H9 (cell line): ENCODE measurements at regions not wholly inside any gene's neighbourhood (a gene's known extent, or its start where the extent isn't known, plus 50 kb on each side); places are given as distances from the start of the nearest gene placed in this dataset.

Experiments used
- DNase-seq: peaks from one replicate; pipeline ENCODE4 v3.0.0-alpha.2; 2017
- H2AFZ ChIP-seq: one replicate; pipeline ENCODE4 v1.6.1; 2013; ENCODE audit warnings: mild to moderate bottlenecking, low read length, control low read depth, moderate library complexity
- H2AK5ac ChIP-seq: 2 replicates; pipeline ENCODE4 v1.6.1; 2013; ENCODE audit warnings: low read length, control low read depth, mixed read lengths; ENCODE audit not compliant: insufficient read length
- H2BK120ac ChIP-seq: one replicate; pipeline ENCODE4 v1.6.1; 2013; ENCODE audit warnings: low read depth, mild to moderate bottlenecking, low read length, control low read depth, inconsistent platforms; ENCODE audit not compliant: poor library complexity, severe bottlenecking
- H2BK12ac ChIP-seq: 2 replicates; pipeline ENCODE4 v1.6.1; 2013; ENCODE audit warnings: low read length, control low read depth, mixed read lengths, low read depth; ENCODE audit not compliant: insufficient read length
- H2BK15ac ChIP-seq: 2 replicates; pipeline ENCODE4 v1.6.1; 2013; ENCODE audit warnings: low read depth, low read length, control low read depth
- H2BK20ac ChIP-seq: one replicate; pipeline ENCODE4 v1.6.1; 2013; ENCODE audit warnings: low read depth, mild to moderate bottlenecking, low read length, control low read depth, inconsistent platforms; ENCODE audit not compliant: poor library complexity, severe bottlenecking
- H2BK5ac ChIP-seq: 2 replicates; pipeline ENCODE4 v1.6.1; 2013; ENCODE audit warnings: low read length, control low read depth, mixed read lengths; ENCODE audit not compliant: insufficient read length
- H3K14ac ChIP-seq: 2 replicates; pipeline ENCODE4 v1.6.1; 2013; ENCODE audit warnings: low read length, control low read depth; ENCODE audit not compliant: insufficient read depth
- H3K18ac ChIP-seq: 2 replicates; pipeline ENCODE4 v1.6.1; 2013; ENCODE audit warnings: low read depth, mild to moderate bottlenecking, mixed read lengths, low read length, control low read depth; ENCODE audit not compliant: insufficient read length
- H3K23ac ChIP-seq: 2 replicates; pipeline ENCODE4 v1.6.1; 2013; ENCODE audit warnings: low read length, control low read depth, mixed read lengths, low read depth; ENCODE audit not compliant: insufficient read length
- H3K23me2 ChIP-seq: 2 replicates; pipeline ENCODE4 v1.6.1; 2013; ENCODE audit warnings: low read depth, mild to moderate bottlenecking, mixed read lengths, low read length, control low read depth; ENCODE audit not compliant: insufficient read length, poor library complexity, severe bottlenecking
- H3K27ac ChIP-seq: 2 replicates; pipeline ENCODE4 v1.5.1; 2013; ENCODE audit warnings: low read length, control low read depth, mixed read lengths, low read depth; ENCODE audit not compliant: insufficient read length
- H3K27me3 ChIP-seq: 2 replicates; pipeline ENCODE4 v1.6.1; 2013; ENCODE audit warnings: low read length, control low read depth, inconsistent platforms; ENCODE audit not compliant: insufficient read depth
- H3K4ac ChIP-seq: 2 replicates; pipeline ENCODE4 v1.6.1; 2013; ENCODE audit warnings: low read depth, mild to moderate bottlenecking, control low read depth, inconsistent platforms, low read length, moderate library complexity
- H3K4me1 ChIP-seq: 2 replicates; pipeline ENCODE4 v1.6.1; 2013; ENCODE audit warnings: low read length, control low read depth, inconsistent platforms; ENCODE audit not compliant: insufficient read depth
- H3K4me2 ChIP-seq: 2 replicates; pipeline ENCODE4 v1.6.1; 2013; ENCODE audit warnings: low read length, control low read depth, mixed read lengths; ENCODE audit not compliant: insufficient read length, insufficient read depth
- H3K56ac ChIP-seq: 2 replicates; pipeline ENCODE4 v1.6.1; 2013; ENCODE audit warnings: low read depth, mild to moderate bottlenecking, mixed read lengths, low read length, control low read depth; ENCODE audit not compliant: insufficient read length
- H3K79me1 ChIP-seq: 2 replicates; pipeline ENCODE4 v1.6.1; 2013; ENCODE audit warnings: low read depth, mild to moderate bottlenecking, moderate library complexity, low read length, control low read depth, inconsistent platforms; ENCODE audit not compliant: insufficient read depth, poor library complexity, severe bottlenecking
- H3K79me2 ChIP-seq: 2 replicates; pipeline ENCODE4 v1.6.1; 2013; ENCODE audit warnings: low read length, control low read depth, inconsistent platforms; ENCODE audit not compliant: insufficient read depth
- H3K9ac ChIP-seq: 2 replicates; pipeline ENCODE4 v1.6.1; 2013; ENCODE audit warnings: low read length, control low read depth, mixed read lengths; ENCODE audit not compliant: insufficient read length; ENCODE audit errors: extremely low read depth
- H3K9me3 ChIP-seq: one replicate; pipeline ENCODE4 v1.6.1; 2013; ENCODE audit warnings: low read depth, low read length, inconsistent platforms; ENCODE audit not compliant: control insufficient read depth
- H3T11ph ChIP-seq: one replicate; pipeline ENCODE4 v1.6.1; 2013; ENCODE audit warnings: mild to moderate bottlenecking, low read length, control low read depth, inconsistent platforms
- H4K20me1 ChIP-seq: one replicate; pipeline ENCODE4 v1.6.1; 2013; ENCODE audit not compliant: control insufficient read depth, insufficient read length, insufficient read depth
- H4K5ac ChIP-seq: 2 replicates; pipeline ENCODE4 v1.6.1; 2013; ENCODE audit warnings: low read depth, mild to moderate bottlenecking, mixed read lengths, low read length, control low read depth; ENCODE audit not compliant: insufficient read length
- H4K8ac ChIP-seq: replicated peaks from 2 replicates; pipeline ENCODE4 v1.6.1; 2013; ENCODE audit warnings: low read length, control low read depth, mixed read lengths, low read depth; ENCODE audit not compliant: insufficient read length
- H4K91ac ChIP-seq: 2 replicates; pipeline ENCODE4 v1.6.1; 2013; ENCODE audit warnings: low read depth, mild to moderate bottlenecking, moderate library complexity, mixed read lengths, low read length, control low read depth; ENCODE audit not compliant: insufficient read length
- H3K27ac Mint-ChIP-seq, 3 experiments: 2 replicates in 2 of 3; 3 replicates in 1 of 3; pipeline ENCODE4 v1.8.0; 2020 to 2021; ENCODE audit warnings: mixed read lengths in 3 of 3, mild to moderate bottlenecking in 1 of 3, moderate library complexity in 1 of 3
- H3K27me3 Mint-ChIP-seq: 2 replicates; pipeline ENCODE4 v1.8.0; 2021; ENCODE audit warnings: low read depth, mild to moderate bottlenecking, moderate library complexity, mixed read lengths
- H3K36me3 Mint-ChIP-seq, 3 experiments: 2 replicates in 2 of 3; 3 replicates in 1 of 3; pipeline ENCODE4 v1.8.0; 2020 to 2021; ENCODE audit warnings: low read depth in 3 of 3, mixed read lengths in 3 of 3; ENCODE audit not compliant: insufficient read depth in 1 of 3
- H3K4me1 Mint-ChIP-seq, 2 experiments: 2 replicates each; pipeline ENCODE4 v1.8.0; 2020; ENCODE audit warnings: mixed read lengths in 2 of 2
- H3K4me3 Mint-ChIP-seq, 2 experiments: 2 replicates in 1 of 2; 3 replicates in 1 of 2; pipeline ENCODE4 v1.8.0; 2020 to 2021; ENCODE audit warnings: mild to moderate bottlenecking in 2 of 2, mixed read lengths in 2 of 2, moderate library complexity in 1 of 2
- H3K9me3 Mint-ChIP-seq, 2 experiments: 2 replicates in 1 of 2; 3 replicates in 1 of 2; pipeline ENCODE4 v1.8.0; 2020; ENCODE audit warnings: mild to moderate bottlenecking in 2 of 2, mixed read lengths in 2 of 2, moderate library complexity in 1 of 2
- CTCF ChIP-seq: fragments of 200-600 bp; sonication (generic); conservative IDR thresholded peaks from 3 replicates; pipeline ENCODE4 v1.8.0; 2021; ENCODE audit warnings: antibody characterized with exemption, mild to moderate bottlenecking
- WGBS: extraction: QIAGEN DNeasy Blood & Tissue Kit; methylation state at CpG from one replicate; pipeline ENCODE4 v1.1.7; 2013; ENCODE audit warnings: missing lambda C conversion rate, low lambda C conversion rate, mixed read lengths; ENCODE audit not compliant: insufficient read length; ENCODE audit errors: extremely low coverage; 5-methylcytosine and 5-hydroxymethylcytosine counted together

GRCh38 chr5:86837610-86838009 lies 219.9 kb downstream of the COX7C start:
- Histone ChIP-seq H2BK120ac (no peak overlapping the region), H2AFZ (no peak overlapping the region), H3K9ac (no peak overlapping the region), H4K91ac (no peak overlapping the region), H2BK12ac (no peak overlapping the region), H2BK15ac (no peak overlapping the region), H2BK5ac (no peak overlapping the region), H4K20me1 (no peaks in the 10 kb centered on the region), H3K18ac (no peak overlapping the region), H3K56ac (no peak overlapping the region), H2AK5ac (no peak overlapping the region), H3K27ac (no peak overlapping the region), H3K79me2 (no peaks in the 10 kb centered on the region), H3K27me3 (no peaks in the 10 kb centered on the region), H3K23me2 (no peaks in the 10 kb centered on the region), H3K4me2 (no peak overlapping the region), H3K14ac (no peak overlapping the region), H2BK20ac (no peak overlapping the region), H4K8ac (no peak overlapping the region), H4K5ac (no peak overlapping the region), H3T11ph (no peak overlapping the region), H3K23ac (no peak overlapping the region), H3K4ac (no peak overlapping the region), H3K4me1 (no peaks in the 10 kb centered on the region), H3K9me3 (no peaks in the 10 kb centered on the region), H3K79me1 (no peaks in the 10 kb centered on the region)
- H3K27me3 Mint-ChIP-seq: no peaks in the 10 kb centered on the region
- H3K4me3 Mint-ChIP-seq: no peak overlapping the region
- H3K27ac Mint-ChIP-seq: no peak overlapping the region
- DNase-seq: no peak
- H3K4me1 Mint-ChIP-seq: peaks cover 0 to 3% of the 10 kb centered on the region in 2 experiments; a peak in 2 of 4 replicates
- no peak for TF ChIP-seq CTCF
- H3K9me3 Mint-ChIP-seq: no peaks in the 10 kb centered on the region
- H3K36me3 Mint-ChIP-seq: no peaks in the 10 kb centered on the region
- WGBS: no CpG with 5 or more reads among the region's 2 CpGs
